ENCODE measurements at regions not wholly inside any gene's neighbourhood (a gene's known extent, or its start where the extent isn't known, plus 50 kb on each side); places are given as distances from the start of the nearest gene placed in this dataset.

DNA sequence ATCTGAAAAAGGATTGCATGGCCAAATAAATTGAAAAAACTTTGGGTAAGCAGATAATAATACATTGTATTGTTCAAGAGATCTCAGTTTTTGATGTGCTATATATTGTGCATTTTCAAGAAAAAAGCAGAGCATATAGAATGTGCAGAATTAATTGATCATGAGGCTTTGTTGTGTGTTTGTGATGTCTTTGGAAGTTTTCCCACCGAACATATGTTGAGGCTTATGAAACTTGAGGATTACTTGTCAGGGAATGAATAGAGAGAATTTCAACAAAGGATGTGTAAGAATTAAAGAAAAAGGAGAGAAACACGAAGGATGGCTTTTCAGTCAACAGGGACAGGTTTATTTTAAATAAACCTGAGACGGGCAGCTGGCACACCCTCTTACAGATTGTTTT lies 232.5 kb upstream of the POU1F1 start:
- TF ChIP-seq CTCF (IDR thresholded peaks at IDR 0.05): no peak
- TF ChIP-seq POLR2A (IDR thresholded peaks at IDR 0.05): no peak
